Thymus (tissue), 11 donors: ENCODE measurements at regions not wholly inside any gene's neighbourhood (a gene's known extent, or its start where the extent isn't known, plus 50 kb on each side); places are given as distances from the start of the nearest gene placed in this dataset.
"Not testable (repeated sequence)": the region's sequence is repeated elsewhere in the genome, so short reads cannot be mapped to it uniquely, and the experiment has no call there.

ENCODE experiments used
- DNase-seq, 9 donors: peaks; one replicate each; pipeline ENCODE4 v3.0.0-alpha.2; 2013; ENCODE audit warnings: low spot score in 9 of 9, low read depth in 6 of 9, missing footprints in 1 of 9
- H3K27ac ChIP-seq, 2 donors: one replicate each; pipeline ENCODE4 v1.5.1; 2013; ENCODE audit warnings: control low read depth in 1 of 2, low read depth in 1 of 2, low read length in 1 of 2, mild to moderate bottlenecking in 1 of 2, moderate library complexity in 1 of 2
- H3K27me3 ChIP-seq, 2 donors: one replicate each; pipeline ENCODE4 v1.5.1; 2013; ENCODE audit warnings: low read length in 1 of 2; ENCODE audit not compliant: control insufficient read depth in 2 of 2, insufficient read depth in 1 of 2
- H3K36me3 ChIP-seq, 2 donors: one replicate each; pipeline ENCODE4 v1.5.1; 2013; ENCODE audit warnings: low read length in 1 of 2, mild to moderate bottlenecking in 1 of 2, moderate library complexity in 1 of 2; ENCODE audit not compliant: control insufficient read depth in 2 of 2, insufficient read depth in 2 of 2
- H3K4me1 ChIP-seq, 2 donors: one replicate each; pipeline ENCODE4 v1.5.1; 2013; ENCODE audit warnings: low read length in 2 of 2; ENCODE audit not compliant: control insufficient read depth in 2 of 2, insufficient read depth in 2 of 2
- H3K4me3 ChIP-seq, 2 donors: one replicate each; pipeline ENCODE4 v1.5.1; 2013; ENCODE audit warnings: low read length in 2 of 2, control low read depth in 1 of 2, mild to moderate bottlenecking in 1 of 2
- H3K9me3 ChIP-seq, 2 donors: one replicate each; pipeline ENCODE4 v1.5.1; 2013; ENCODE audit warnings: low read length in 1 of 2, mild to moderate bottlenecking in 1 of 2; ENCODE audit not compliant: control insufficient read depth in 2 of 2, insufficient read depth in 1 of 2
- WGBS: extraction: QIAGEN DNeasy Blood & Tissue Kit; methylation state at CpG from one replicate; pipeline ENCODE4 v1.1.7; 2013; 5-methylcytosine and 5-hydroxymethylcytosine counted together
- donor health status: healthy.

- no peak for DNase-seq
- Histone ChIP-seq H3K36me3 (no peaks in the 10 kb centered on the region), H3K27me3 (no peaks in the 10 kb centered on the region), H3K9me3 (no peaks in the 10 kb centered on the region), H3K4me1 (no peaks in the 10 kb centered on the region), H3K27ac (no peak overlapping the region), H3K4me3 (no peak overlapping the region)
- WGBS, result 87% methylated on average over 3 of the region's 3 CpGs
These were observed 263.8 kb downstream of the KCNE4 start for GRCh38 chr2:223315813-223316212.

GRCh38 chr2:223316342-223316741, 264.4 kb downstream of the KCNE4 start:
- no peaks in the 10 kb centered on the region for H3K36me3 ChIP-seq
- no peaks in the 10 kb centered on the region for H3K4me1 ChIP-seq
- no peak overlapping the region for H3K27ac ChIP-seq
- H3K4me3 ChIP-seq, result no peak overlapping the region
- H3K9me3 ChIP-seq, result no peaks in the 10 kb centered on the region
- DNase-seq, result no peak
- WGBS, result 75% methylated on average over 4 of the region's 4 CpGs
- no peaks in the 10 kb centered on the region for H3K27me3 ChIP-seq

- no peak overlapping the region for H3K27ac ChIP-seq
- H3K27me3 ChIP-seq, result no peaks in the 10 kb centered on the region
- no peaks in the 10 kb centered on the region for H3K36me3 ChIP-seq
- no peak overlapping the region for H3K4me3 ChIP-seq
- H3K4me1 ChIP-seq, result no peaks in the 10 kb centered on the region
- DNase-seq, result no peak
- H3K9me3 ChIP-seq, result no peaks in the 10 kb centered on the region
These were observed 267.6 kb downstream of the KCNE4 start for GRCh38 chr2:223319601-223320000.

GRCh38 chr2:223324402-223324801, 272.4 kb downstream of the KCNE4 start:
- Histone ChIP-seq H3K27me3 (no peaks in the 10 kb centered on the region), H3K27ac (no peak overlapping the region), H3K4me3 (no peak overlapping the region), H3K4me1 (no peaks in the 10 kb centered on the region), H3K9me3 (no peaks in the 10 kb centered on the region), H3K36me3 (no peaks in the 10 kb centered on the region)
- no peak for DNase-seq
- 43% methylated on average over 5 of the region's 5 CpGs for WGBS

- H3K36me3 ChIP-seq, result no peaks in the 10 kb centered on the region
- no peaks in the 10 kb centered on the region for H3K9me3 ChIP-seq
- no peak overlapping the region for H3K27ac ChIP-seq
- no peak overlapping the region for H3K4me3 ChIP-seq
- no peaks in the 10 kb centered on the region for H3K4me1 ChIP-seq
- WGBS, result 73% methylated on average over 1 of the region's 1 CpG
- H3K27me3 ChIP-seq, result no peaks in the 10 kb centered on the region
- no peak for DNase-seq
These were observed 273.6 kb downstream of the SCG2 start for GRCh38 chr2:223328578-223328977.

- H3K4me1 ChIP-seq, H3K4me3 ChIP-seq, H3K27ac ChIP-seq, H3K9me3 ChIP-seq, H3K36me3 ChIP-seq, DNase-seq, H3K27me3 ChIP-seq: not testable (repeated sequence)
- 89% methylated on average over 7 of the region's 7 CpGs for WGBS
These were observed 271.4 kb downstream of the SCG2 start for GRCh38 chr2:223330747-223331146.

- 89% methylated on average over 1 of the region's 1 CpG for WGBS
- no peak for DNase-seq
- H3K4me1 ChIP-seq, result no peaks in the 10 kb centered on the region
- H3K36me3 ChIP-seq, result no peaks in the 10 kb centered on the region
- no peak overlapping the region for H3K27ac ChIP-seq
- H3K4me3 ChIP-seq, result no peak overlapping the region
- no peaks in the 10 kb centered on the region for H3K27me3 ChIP-seq
- no peaks in the 10 kb centered on the region for H3K9me3 ChIP-seq
These were observed 264.1 kb downstream of the SCG2 start for GRCh38 chr2:223338016-223338415.

GRCh38 chr2:223357076-223357475, 245.1 kb downstream of the SCG2 start:
- Histone ChIP-seq H3K9me3 (no peaks in the 10 kb centered on the region), H3K27me3 (no peaks in the 10 kb centered on the region), H3K4me1 (no peaks in the 10 kb centered on the region), H3K27ac (no peak overlapping the region), H3K36me3 (no peaks in the 10 kb centered on the region), H3K4me3 (no peak overlapping the region)
- no peak for DNase-seq
- WGBS, result 64% methylated on average over 1 of the region's 1 CpG

- no peaks in the 10 kb centered on the region for H3K36me3 ChIP-seq
- no peaks in the 10 kb centered on the region for H3K4me1 ChIP-seq
- no peaks in the 10 kb centered on the region for H3K9me3 ChIP-seq
- no peak overlapping the region for H3K27ac ChIP-seq
- WGBS, result 95% methylated on average over 6 of the region's 6 CpGs
- H3K4me3 ChIP-seq, result no peak overlapping the region
- no peak for DNase-seq
- no peaks in the 10 kb centered on the region for H3K27me3 ChIP-seq
These were observed 239.1 kb downstream of the SCG2 start for GRCh38 chr2:223363085-223363484.

- 62% methylated on average over 5 of the region's 5 CpGs for WGBS
- no peaks in the 10 kb centered on the region for H3K4me1 ChIP-seq
- no peak overlapping the region for H3K4me3 ChIP-seq
- no peaks in the 10 kb centered on the region for H3K27me3 ChIP-seq
- no peaks in the 10 kb centered on the region for H3K9me3 ChIP-seq
- H3K27ac ChIP-seq, result no peak overlapping the region
- H3K36me3 ChIP-seq, result no peaks in the 10 kb centered on the region
- DNase-seq, result no peak
These were observed 236.9 kb downstream of the SCG2 start for GRCh38 chr2:223365158-223365679.
